OCI-LY1 (cell line): ENCODE measurements at regions not wholly inside any gene's neighbourhood (a gene's known extent, or its start where the extent isn't known, plus 50 kb on each side); places are given as distances from the start of the nearest gene placed in this dataset.

Experiments used
- EZH2 ChIP-seq: fragments of 200-600 bp; sonication (generic), shearing (Covaris generic); IDR thresholded peaks from 2 replicates; pipeline ENCODE4 v1.8.0; 2017; ENCODE audit warnings: borderline replicate concordance, mixed run types, mild to moderate bottlenecking, antibody characterized with exemption, low read length, moderate library complexity, mixed read lengths
- TF ChIP-seq, protein P1 (sequence below): fragments of 200-600 bp; sonication (generic), shearing (Covaris generic); IDR thresholded peaks from 2 replicates; pipeline ENCODE4 v1.5.1; 2017; ENCODE audit warnings: mild to moderate bottlenecking, antibody characterized with exemption, low read length, moderate library complexity, mixed read lengths

DNA sequence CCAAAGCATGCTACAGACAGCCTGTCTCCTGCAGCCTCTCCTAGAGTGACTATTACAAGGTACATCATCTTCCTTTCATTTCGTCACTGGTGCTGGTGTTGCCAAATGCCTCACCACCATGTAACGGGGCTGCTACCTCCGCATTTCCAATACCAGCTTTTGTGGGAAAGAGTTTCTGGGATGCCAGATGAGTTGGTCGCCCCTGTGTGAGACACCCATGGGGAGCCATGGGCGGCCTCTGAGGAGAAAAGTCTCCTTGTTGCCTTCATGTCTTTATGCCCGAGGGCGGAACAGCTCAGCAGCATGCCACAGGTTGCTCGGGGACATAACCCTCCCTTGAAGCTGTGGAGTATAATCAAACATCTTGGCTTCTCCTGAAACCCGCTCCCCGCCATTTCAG, 169.6 kb downstream of the THBS2 start:
- TF ChIP-seq EZH2: no peak
- TF ChIP-seq, protein P1, sequence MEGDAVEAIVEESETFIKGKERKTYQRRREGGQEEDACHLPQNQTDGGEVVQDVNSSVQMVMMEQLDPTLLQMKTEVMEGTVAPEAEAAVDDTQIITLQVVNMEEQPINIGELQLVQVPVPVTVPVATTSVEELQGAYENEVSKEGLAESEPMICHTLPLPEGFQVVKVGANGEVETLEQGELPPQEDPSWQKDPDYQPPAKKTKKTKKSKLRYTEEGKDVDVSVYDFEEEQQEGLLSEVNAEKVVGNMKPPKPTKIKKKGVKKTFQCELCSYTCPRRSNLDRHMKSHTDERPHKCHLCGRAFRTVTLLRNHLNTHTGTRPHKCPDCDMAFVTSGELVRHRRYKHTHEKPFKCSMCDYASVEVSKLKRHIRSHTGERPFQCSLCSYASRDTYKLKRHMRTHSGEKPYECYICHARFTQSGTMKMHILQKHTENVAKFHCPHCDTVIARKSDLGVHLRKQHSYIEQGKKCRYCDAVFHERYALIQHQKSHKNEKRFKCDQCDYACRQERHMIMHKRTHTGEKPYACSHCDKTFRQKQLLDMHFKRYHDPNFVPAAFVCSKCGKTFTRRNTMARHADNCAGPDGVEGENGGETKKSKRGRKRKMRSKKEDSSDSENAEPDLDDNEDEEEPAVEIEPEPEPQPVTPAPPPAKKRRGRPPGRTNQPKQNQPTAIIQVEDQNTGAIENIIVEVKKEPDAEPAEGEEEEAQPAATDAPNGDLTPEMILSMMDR: no peak
